ENCODE measurements at regions not wholly inside any gene's neighbourhood (a gene's known extent, or its start where the extent isn't known, plus 50 kb on each side); places are given as distances from the start of the nearest gene placed in this dataset.
A peak's percentile ranks its signal among the peaks of the same experiment; 100 is the strongest.

DNA sequence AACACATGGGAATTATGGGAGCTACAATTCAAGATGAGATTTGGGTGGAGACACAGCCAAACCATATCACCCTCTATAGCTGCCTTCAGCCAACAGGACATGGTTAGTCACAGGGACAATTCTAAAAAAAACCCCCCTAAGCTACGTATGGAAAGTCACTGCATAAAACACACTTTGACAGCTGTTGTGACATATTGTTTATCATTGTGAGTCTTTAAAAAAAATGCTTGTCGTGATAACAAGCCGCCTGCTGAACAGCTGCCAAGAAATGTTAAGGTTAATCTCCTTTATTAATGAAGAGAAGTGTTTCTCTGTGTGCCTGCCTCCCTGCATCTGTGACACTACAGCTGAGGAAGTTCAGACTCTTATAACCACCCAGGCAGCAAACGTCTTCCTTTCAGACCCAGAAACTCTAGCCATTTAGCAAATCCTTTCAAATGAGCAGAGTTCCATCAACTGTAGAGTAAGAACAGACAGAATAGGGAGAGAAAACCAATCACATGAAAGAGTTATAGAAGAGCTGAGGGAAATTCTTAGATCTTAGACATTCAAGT is 1459.6 kb upstream of the TMEM132C start:
- no peak for DNase-seq

GRCh38 chr12:126811391-126811790 is 1455.6 kb upstream of the TMEM132C start:
- DNase-seq = no peak

- DNase-seq = no peak
These were observed 1447.4 kb upstream of the TMEM132C start for GRCh38 chr12:126819554-126819953.

DNA sequence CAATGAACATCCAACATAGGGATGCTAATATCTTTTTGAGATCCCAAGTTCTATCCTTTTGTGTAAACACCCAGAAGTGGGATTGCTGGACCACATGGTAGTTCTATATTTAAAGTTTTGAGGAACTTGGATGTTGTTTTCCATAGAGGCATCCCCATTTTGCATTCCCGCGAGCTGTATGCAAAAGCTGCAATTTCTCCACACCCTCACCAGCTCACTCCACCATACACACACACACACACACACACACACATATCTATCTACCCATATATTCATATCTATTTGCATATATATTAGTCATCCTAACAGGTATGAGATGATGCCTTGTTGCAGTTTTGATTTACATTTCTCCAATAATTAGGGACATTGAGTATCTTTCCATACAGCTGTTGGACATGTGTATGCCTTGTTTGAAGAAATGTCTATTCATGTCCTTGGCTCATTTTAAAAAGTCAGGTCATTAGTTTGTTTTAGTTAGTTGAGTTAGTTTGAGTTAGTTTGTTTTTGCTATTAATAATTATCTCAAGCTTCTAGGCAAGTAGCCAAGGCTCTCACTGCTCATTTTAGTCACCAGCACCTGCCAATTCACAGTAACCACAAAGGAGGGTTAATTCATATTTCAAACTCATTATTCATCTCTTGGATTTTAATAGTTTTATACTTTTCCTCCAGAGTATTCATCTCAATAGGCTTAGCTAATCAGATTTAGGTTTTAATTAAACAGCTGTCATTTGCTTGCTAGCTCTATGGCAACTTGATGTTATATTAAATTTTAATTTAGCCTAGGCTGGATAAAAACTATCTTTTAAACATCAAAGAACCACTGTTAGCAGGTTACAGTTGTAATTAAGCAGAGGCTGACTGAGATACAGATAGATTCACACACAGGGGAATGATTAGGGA is 1435.9 kb upstream of the TMEM132C start:
- no peak for DNase-seq

GRCh38 chr12:126837697-126838096 is 1429.3 kb upstream of the TMEM132C start:
- DNase-seq = no peak

DNA sequence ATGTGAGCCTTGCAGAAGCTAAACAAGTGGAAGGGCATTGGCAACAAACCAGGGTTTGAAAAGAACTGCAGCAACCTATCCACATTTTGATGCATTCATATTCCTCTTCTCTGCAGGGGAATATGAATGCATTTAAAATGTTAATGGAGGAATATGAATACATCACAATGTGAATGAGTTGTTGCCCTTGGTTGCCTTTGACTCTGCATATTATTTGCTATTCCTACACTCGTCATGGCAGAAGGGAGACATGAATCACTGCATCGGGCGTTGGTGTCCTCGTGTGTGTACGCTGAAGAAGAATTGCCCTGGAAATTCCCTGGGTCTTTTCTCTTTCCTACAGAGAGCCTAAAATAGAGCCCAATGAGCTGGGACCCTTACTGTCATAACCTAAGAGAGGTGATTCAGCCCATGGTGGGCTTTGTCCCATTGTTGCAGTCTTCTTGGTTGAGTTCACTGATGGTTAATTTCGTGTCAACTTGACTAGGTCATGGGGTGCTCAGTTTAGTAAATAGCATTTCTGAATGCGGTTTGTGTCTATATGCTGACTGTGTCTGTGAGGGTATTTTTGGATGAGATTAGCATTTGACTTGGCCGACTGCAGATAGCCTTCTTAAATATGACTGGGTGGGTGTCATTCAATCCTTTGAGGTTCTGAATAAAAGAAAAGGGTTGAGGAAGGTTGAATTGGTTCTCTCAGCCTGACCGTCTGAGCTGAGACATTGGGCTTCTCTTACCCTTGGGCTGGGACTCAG is 1422.9 kb upstream of the TMEM132C start:
- no peak for DNase-seq

DNA sequence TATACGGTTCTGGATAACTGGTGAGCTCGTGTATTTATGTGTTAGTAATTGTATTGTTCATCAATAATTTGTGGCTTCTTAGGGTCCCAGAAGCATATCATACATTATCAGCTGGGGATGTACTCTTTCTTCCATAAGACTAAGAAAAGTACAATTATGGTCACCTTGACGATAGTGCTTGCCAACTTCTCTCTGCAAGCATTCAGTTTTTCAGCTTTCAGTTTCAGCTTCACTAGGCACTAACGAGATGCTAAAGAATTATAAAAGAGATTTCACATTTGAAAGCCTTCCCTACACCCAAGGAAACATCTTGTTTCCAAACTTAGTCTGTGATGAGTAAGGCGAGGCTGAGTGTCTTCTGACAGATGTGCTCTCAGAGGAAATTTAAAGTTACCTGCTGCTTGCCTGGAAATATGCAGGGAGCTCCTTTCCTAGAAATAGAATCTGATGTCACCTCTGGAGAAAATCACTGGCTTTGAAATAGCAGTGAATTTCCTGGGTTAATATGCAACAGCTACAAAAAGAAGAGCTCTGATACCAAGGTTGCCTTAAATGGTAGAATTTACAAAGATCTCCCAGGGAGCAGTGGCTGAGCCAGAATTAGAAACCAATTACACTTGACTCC is 1419.9 kb upstream of the TMEM132C start:
- DNase-seq = no peak

DNA sequence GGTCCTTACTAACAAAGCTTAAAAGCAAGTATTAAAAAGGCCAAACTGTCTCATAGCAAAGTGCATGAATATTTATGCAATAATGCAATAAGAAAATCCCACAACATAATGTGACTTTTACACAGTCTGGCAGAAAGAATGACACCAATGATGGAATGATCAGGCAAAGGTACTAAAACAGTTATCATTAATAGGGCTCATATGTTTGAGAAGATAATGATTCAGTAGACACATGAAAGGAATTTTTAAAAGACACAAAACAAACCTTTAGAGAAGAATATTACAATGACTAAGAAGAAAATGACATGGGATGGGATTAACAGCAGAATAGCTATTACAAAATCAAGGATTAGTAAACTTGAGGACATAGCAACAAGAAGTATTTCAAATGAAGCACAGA is 1411.2 kb upstream of the TMEM132C start:
- no peak for DNase-seq

GRCh38 chr12:126856958-126857357 is 1410.0 kb upstream of the TMEM132C start:
- DNase-seq = no peak

DNA sequence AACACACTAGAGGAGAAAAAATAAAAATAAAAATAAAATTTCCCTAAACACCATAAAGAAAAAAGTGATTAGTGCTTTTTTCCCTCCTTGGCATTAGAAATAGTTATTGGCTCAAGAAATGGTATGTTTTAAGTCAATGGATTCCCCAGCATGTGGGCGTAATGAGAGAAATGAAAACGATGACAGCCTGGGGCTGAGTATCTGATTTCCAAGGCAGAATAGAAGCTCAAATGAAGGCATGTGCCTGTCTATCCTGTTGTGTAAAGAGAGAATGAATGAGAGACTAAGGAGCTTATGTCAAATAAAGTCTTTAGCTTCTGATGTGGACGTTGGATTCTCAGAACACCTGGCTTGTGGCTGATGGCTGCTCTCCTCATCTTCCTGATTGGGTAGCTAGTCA is 1408.4 kb upstream of the TMEM132C start:
- DNase-seq = no peak

DNA sequence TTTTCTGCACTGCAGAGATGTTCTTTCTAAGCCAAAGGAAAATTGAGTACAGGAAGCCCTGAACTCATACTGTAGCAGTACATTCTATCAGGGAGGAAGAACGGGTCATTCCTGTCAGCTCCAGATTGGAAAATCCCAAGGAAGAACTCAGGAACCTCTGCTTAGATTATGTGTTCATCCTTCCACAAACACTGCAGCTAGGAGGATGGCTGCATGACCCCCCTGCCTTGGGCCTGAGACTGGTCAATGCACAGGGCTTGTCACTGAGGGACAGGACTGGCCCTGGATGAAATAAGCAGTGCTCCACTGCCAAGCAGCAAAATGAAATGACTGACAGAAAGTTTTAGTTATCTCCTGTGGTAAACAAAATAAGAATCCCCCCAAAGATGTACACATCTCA is 1406.8 kb upstream of the TMEM132C start:
- DNase-seq = no peak

DNA sequence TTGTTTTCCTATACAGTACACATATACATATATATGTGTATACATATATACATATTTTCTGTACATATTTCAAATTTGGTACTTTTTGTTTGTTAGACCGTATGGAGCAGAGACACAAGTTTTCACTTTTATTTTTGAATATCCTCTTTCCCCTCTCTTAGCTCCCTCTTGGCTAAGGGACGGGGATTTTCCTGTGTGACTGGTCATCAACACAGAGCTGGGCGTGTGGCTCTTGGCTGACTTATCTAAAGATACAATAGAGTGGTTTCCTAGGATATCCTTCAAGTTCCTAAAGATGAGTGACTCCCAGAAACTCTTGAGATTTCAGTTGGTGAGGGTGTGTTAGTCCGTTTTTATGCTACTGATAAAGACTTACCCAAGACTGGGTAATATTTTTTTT is 1404.5 kb upstream of the TMEM132C start:
- DNase-seq = no peak

DNA sequence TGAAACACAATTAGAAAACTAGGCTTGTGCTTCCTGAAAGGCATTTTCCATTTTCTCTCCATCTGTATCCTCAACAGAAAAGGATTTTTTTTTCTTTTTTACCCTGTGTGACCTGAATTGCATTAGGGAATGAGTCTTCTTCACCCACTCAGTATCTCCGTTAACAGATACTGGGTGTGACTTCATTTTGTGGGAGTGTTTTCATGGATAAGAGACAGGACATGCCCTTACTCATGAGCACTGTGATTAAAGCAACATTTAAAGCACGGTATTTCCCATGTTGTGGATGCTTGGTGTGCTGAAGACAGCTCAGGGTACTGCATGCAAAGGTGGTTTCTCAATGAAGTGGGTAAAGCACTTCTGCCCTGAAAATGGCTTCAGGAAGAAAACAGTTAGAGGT is 1397.3 kb upstream of the TMEM132C start:
- DNase-seq = no peak

DNA sequence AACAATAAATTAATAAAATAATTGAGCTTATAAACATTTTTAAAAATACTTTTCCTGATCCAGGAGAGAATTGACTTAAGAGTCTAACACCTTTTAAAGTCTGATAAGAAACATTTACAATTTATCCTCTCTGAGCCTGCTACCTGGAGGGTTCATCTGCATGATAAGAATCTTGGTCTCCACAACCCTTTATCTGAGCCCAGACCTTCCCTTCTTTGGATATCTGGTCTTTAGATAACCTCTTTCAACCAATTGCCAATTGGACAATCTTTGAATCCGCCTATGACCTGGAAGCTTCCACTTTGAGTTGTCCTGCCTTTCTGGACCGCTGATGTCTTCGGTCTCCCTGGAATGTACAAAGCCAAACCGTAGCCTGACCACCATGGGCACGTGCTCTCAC is 1393.3 kb upstream of the TMEM132C start:
- no peak for DNase-seq

DNA sequence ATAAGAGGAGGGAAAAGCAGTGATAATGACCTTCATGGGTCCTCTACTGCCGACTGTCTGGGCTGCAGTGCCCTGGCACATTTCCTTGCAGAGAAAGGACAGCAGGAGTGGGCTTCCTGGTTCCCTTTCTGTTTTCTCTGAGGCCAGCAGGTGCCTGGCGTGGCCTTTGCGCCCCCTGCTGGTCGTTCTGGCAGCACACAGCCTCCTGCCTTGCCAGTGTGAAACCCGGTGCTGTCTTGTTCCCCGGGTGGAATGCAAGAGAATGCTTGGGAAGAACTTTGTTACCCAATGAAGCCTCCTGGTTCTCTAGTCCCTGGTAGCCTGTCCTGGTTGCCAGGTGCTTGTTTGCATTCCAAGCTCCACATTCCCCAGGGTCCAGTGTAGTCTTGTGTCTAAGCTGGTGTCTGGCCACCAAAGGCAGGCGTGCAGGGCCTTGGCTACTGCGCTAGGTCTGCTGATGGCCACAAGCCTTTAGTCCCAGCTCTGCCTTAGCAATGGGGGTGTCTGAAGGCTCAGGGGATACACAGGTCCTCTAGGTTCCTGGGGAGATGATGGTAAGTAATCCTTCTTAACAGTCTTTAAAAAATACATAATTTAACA is 1392.4 kb upstream of the TMEM132C start:
- peak; percentile 70 for DNase-seq

GRCh38 chr12:126879842-126880241 is 1387.1 kb upstream of the TMEM132C start:
- DNase-seq = no peak

- DNase-seq = peak; percentile 40
These were observed 1383.3 kb upstream of the TMEM132C start for GRCh38 chr12:126883697-126884096.

GRCh38 chr12:126889501-126889900 is 1377.5 kb upstream of the TMEM132C start:
- no peak for DNase-seq

DNA sequence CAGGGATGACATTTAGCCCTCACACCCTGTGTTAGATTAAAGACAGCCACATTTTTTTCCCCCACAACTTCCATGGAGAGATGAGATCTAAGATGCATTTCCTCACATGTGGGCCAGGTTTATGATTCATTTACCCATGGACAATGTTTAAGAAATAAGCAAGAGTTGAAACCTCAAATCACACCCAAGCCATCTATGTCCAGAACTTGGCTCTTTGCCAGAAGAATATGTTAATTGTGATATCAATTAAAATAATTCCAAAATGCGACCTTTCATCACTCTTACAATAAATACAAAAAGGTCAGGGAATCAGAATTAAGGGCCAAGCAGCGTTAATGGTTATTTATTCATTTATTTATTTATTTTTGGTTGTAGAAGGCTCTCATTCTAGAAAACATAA is 1376.9 kb upstream of the TMEM132C start:
- DNase-seq = no peak

DNA sequence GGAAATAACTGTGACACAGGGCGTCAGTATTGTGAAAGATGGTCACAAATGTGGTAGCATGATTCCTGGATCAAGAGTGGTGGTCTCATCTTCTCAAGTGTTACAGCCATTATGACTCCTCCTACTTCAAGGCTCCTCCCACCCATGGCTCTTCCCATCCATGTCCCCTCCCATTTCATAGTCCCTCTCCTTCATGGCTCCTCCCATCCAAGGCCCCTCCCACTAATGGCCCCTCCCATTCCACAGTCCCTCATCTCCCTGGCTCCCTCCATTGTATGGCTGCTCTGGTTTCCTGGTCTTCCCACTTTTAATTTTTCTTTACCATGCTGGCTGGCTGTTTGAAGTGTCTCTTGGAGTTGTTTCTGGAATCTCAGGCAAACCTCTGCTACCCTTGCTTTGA is 1375.2 kb upstream of the TMEM132C start:
- no peak for DNase-seq

- no peak for DNase-seq
These were observed 1370.7 kb upstream of the TMEM132C start for GRCh38 chr12:126895951-126896913.

- DNase-seq = no peak
These were observed 1369.9 kb upstream of the TMEM132C start for GRCh38 chr12:126897102-126897501.
